Activated CD4-positive, alpha-beta memory T cell treated with anti-CD3 and anti-CD28 coated beads, Interleukin-2, amount 10 ng/mL, durations not matched to agents 7 days and 5 days (primary cell): ENCODE measurements at regions not wholly inside any gene's neighbourhood (a gene's known extent, or its start where the extent isn't known, plus 50 kb on each side); places are given as distances from the start of the nearest gene placed in this dataset.
"Not testable (repeated sequence)": the region's sequence is repeated elsewhere in the genome, so short reads cannot be mapped to it uniquely, and the experiment has no call there.

ENCODE experiments used
- CTCF ChIA-PET: fragments of 350-600 bp; sonication (Branson Sonifier 250); formaldehyde crosslinking; loops from one replicate; lab custom pipeline; 2021; ENCODE audit warnings: antibody characterized with exemption, inconsistent platforms; lab: Charles Lee
- POLR2A ChIA-PET: fragments of 350-600 bp; sonication (Branson Sonifier 250); formaldehyde crosslinking; loops from one replicate; lab custom pipeline; 2021; ENCODE audit warnings: antibody characterized with exemption; lab: Charles Lee
- DNase-seq: peaks from one replicate; pipeline ENCODE4 v3.0.0-alpha.2; 2020
- H3K27ac Mint-ChIP-seq: one replicate; pipeline ENCODE4 v1.8.0; 2021; ENCODE audit warnings: mild to moderate bottlenecking, mixed read lengths
- H3K27me3 Mint-ChIP-seq: one replicate; pipeline ENCODE4 v1.8.0; 2021; ENCODE audit warnings: mixed read lengths
- H3K36me3 Mint-ChIP-seq: one replicate; pipeline ENCODE4 v1.8.0; 2021; ENCODE audit warnings: low read depth, mixed read lengths
- H3K4me1 Mint-ChIP-seq: one replicate; pipeline ENCODE4 v1.8.0; 2021; ENCODE audit warnings: mixed read lengths
- H3K4me3 Mint-ChIP-seq: one replicate; pipeline ENCODE4 v1.8.0; 2021; ENCODE audit warnings: mild to moderate bottlenecking, mixed read lengths
- H3K9me3 Mint-ChIP-seq: one replicate; pipeline ENCODE4 v1.8.0; 2021; ENCODE audit warnings: mixed read lengths

- DNase-seq: no peak
- Mint-ChIP-seq H3K4me3 (no peak overlapping the region), H3K9me3 (no peaks in the 10 kb centered on the region), H3K4me1 (no peaks in the 10 kb centered on the region), H3K27ac (no peak overlapping the region), H3K36me3 (no peaks in the 10 kb centered on the region), H3K27me3 (peaks cover 2% of the 10 kb centered on the region)
- POLR2A ChIA-PET: no interaction called here
- CTCF ChIA-PET: no interaction called here
These were observed 327.2 kb downstream of the LMO7 start for GRCh38 chr13:75963302-75963701.

GRCh38 chr13:75961911-75962310 is 325.8 kb downstream of the LMO7 start:
- Mint-ChIP-seq H3K27me3 (peaks cover 2% of the 10 kb centered on the region), H3K9me3 (no peaks in the 10 kb centered on the region), H3K4me1 (no peaks in the 10 kb centered on the region), H3K36me3 (no peaks in the 10 kb centered on the region), H3K4me3 (no peak overlapping the region), H3K27ac (no peak overlapping the region)
- ChIA-PET CTCF (no interaction called here), POLR2A (no interaction called here)
- DNase-seq: no peak

GRCh38 chr13:75960538-75960994 is 324.4 kb downstream of the LMO7 start:
- H3K4me3 Mint-ChIP-seq: no peak overlapping the region
- no peaks in the 10 kb centered on the region for H3K9me3 Mint-ChIP-seq
- CTCF ChIA-PET: no interaction called here
- no peaks in the 10 kb centered on the region for H3K4me1 Mint-ChIP-seq
- peaks cover 2% of the 10 kb centered on the region for H3K27me3 Mint-ChIP-seq
- DNase-seq: no peak
- no peak overlapping the region for H3K27ac Mint-ChIP-seq
- POLR2A ChIA-PET: no interaction called here
- H3K36me3 Mint-ChIP-seq: no peaks in the 10 kb centered on the region

DNA sequence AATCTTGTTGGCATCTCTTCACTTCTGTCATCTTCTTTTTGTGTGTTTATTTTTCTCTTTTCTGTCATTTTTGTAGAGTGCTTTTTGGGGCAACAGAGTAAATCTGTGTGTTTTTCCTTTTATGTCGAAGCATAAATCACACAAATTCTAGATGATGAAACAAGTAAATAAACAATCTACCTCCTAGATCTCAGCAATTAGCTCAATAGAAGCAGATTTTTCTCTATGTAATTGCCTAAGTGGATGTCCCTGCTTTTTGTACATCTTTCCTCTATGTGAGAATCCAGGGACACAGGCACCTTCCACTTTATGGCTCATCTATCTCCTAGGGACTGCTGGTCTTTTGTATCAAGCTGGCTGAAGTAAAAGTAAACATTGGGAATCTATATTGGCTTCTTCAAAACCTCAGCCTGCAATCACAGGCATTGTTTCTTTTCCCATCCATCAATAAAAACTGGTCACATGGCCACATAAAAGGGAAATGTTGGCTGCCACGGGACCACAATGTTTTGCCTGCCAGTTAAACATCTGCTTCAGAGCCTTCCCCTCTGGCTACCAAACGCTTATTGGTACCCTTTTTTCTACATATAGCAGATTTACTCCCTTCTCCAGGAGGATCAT is 323.8 kb downstream of the LMO7 start:
- Mint-ChIP-seq H3K4me1 (no peaks in the 10 kb centered on the region), H3K36me3 (no peaks in the 10 kb centered on the region), H3K9me3 (no peaks in the 10 kb centered on the region), H3K27ac (no peak overlapping the region), H3K27me3 (peaks cover 2% of the 10 kb centered on the region), H3K4me3 (no peak overlapping the region)
- DNase-seq: no peak
- POLR2A ChIA-PET: no interaction called here
- CTCF ChIA-PET: no interaction called here

DNA sequence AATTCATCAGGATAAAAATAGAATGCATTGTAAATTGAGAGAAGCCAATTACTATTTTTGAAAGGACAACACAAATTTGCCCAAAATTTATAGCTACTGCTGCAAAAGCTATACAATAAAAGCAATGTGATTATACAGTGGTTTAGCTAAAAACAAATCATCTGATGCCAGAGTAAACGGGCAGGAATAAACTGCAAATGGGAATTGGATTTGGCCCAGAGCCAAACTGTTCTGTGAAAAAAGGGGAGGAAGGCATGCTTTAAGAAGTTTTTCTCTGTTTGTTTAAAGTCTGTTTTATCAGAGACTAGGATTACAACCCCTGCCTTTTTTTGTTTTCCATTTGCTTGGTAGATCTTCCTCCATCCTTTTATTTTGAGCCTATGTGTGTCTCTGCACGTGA is 317.5 kb downstream of the LMO7 start:
- H3K36me3 Mint-ChIP-seq, H3K9me3 Mint-ChIP-seq, DNase-seq, H3K27me3 Mint-ChIP-seq, H3K4me1 Mint-ChIP-seq, CTCF ChIA-PET, POLR2A ChIA-PET, H3K27ac Mint-ChIP-seq, H3K4me3 Mint-ChIP-seq: not testable (repeated sequence)

DNA sequence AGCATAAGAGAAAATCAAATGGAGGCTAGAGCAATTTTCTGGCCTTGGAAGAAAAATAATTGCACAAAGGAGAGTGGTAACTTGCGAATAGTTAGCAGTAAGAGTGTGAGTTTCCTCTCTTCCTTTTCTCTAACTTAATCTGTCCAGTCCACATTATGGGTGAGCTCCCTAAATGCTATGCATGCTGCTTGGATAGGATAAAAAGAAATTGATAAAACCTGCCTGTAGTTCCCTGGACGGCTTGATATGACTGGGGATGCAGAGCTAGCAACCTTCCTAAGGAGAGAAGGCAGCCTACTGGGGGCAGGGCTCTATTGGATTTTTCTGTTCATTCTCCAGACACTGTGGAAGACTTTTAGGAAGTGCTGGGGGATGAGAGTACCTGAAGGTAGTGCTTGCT is 311.3 kb downstream of the LMO7 start:
- no peaks in the 10 kb centered on the region for H3K9me3 Mint-ChIP-seq
- no peaks in the 10 kb centered on the region for H3K4me1 Mint-ChIP-seq

GRCh38 chr13:75946536-75947284 is 310.6 kb downstream of the LMO7 start:
- Mint-ChIP-seq H3K4me3 (no peak overlapping the region), H3K4me1 (no peaks in the 10 kb centered on the region), H3K27me3 (peaks cover 2% of the 10 kb centered on the region), H3K36me3 (no peaks in the 10 kb centered on the region), H3K9me3 (no peaks in the 10 kb centered on the region), H3K27ac (no peak overlapping the region)
- ChIA-PET POLR2A (no interaction called here), CTCF (no interaction called here)
- DNase-seq: no peak

More for the DNA sequence above, 311.3 kb downstream of the LMO7 start:
- ChIA-PET CTCF (no interaction called here), POLR2A (no interaction called here)
- Mint-ChIP-seq H3K36me3 (no peaks in the 10 kb centered on the region), H3K27me3 (peaks cover 2% of the 10 kb centered on the region), H3K27ac (no peak overlapping the region), H3K4me3 (no peak overlapping the region)
- DNase-seq: no peak

DNA sequence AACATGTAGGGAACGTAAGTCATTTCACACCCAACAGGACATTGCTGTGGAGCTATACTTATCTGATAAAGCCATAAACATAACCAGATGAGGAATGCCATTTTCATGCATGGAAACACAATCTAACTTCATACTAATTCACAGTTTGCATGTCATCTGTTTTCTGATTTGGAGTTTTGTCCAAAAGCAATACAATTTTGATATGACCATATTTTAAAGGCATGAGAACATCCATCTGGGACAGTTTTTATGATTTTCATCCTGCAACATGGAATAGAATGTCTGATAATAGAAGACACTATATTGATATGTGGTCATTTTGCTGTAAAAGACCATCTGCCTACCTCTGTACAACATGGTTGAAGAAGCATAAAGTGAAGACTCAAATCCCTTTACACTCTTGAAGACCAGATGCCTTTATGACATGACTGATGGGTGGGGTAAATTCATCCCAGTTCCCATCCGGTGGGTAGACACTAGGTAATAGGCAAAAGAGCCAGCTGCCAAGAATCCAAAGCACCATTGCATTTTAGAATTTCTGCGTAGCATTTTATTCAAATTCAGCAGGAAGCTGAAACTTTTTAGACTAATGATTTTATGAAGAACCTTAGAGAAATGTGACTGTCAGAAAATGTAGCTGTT is 309.8 kb downstream of the LMO7 start:
- no peaks in the 10 kb centered on the region for H3K4me1 Mint-ChIP-seq
- CTCF ChIA-PET: no interaction called here

DNA sequence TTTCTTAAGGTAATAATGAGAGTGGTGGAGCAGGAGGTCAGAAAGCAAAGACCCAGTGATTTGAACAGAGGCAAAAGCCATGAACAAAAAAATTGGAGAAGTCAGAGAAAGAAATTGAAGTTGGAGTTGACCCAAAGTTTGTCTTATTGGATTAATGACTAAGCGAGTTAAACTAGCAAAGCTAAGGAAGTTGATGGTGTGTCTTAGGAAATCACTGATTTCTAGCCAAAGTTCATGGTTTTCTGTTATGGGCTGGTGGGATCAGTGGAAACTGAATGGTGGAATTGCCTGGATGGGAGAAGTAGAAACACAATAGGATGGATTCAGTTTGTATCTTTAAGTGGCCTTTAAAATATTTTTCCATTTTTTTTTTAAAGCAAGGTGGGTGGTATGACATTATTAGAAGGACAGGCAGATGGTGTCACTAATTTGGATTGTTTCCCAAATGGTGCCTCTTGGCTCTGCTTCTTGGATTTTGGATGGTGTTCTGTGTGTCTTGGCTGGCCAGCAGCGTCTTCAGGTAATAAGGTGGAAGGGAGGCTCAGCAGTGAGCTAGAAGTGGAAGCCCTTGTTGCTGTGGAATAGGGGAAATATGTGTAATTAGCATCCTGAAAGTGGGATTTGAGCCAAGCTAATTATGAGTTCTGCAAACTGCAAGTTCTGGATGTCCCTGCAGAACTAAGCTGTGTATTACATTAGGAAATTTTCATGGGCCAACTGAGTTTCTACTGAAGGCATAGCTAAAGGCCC is 302.9 kb downstream of the LMO7 start:
- Mint-ChIP-seq H3K36me3 (no peaks in the 10 kb centered on the region), H3K9me3 (no peaks in the 10 kb centered on the region), H3K4me3 (no peak overlapping the region), H3K27me3 (peaks cover 2% of the 10 kb centered on the region), H3K4me1 (no peaks in the 10 kb centered on the region), H3K27ac (no peak overlapping the region)
- no peak for DNase-seq
- POLR2A ChIA-PET: no interaction called here
- CTCF ChIA-PET: no interaction called here

More for the DNA sequence above, 309.8 kb downstream of the LMO7 start:
- Mint-ChIP-seq H3K27me3 (peaks cover 2% of the 10 kb centered on the region), H3K27ac (no peak overlapping the region), H3K4me3 (no peak overlapping the region), H3K36me3 (no peaks in the 10 kb centered on the region), H3K9me3 (no peaks in the 10 kb centered on the region)
- POLR2A ChIA-PET: no interaction called here
- DNase-seq: no peak

GRCh38 chr13:75936791-75937190 is 300.7 kb downstream of the LMO7 start:
- Mint-ChIP-seq H3K9me3 (no peaks in the 10 kb centered on the region), H3K4me3 (no peak overlapping the region), H3K27me3 (peaks cover 3% of the 10 kb centered on the region), H3K27ac (no peak overlapping the region), H3K4me1 (no peaks in the 10 kb centered on the region), H3K36me3 (no peaks in the 10 kb centered on the region)
- no peak for DNase-seq
- ChIA-PET CTCF (no interaction called here), POLR2A (no interaction called here)

DNA sequence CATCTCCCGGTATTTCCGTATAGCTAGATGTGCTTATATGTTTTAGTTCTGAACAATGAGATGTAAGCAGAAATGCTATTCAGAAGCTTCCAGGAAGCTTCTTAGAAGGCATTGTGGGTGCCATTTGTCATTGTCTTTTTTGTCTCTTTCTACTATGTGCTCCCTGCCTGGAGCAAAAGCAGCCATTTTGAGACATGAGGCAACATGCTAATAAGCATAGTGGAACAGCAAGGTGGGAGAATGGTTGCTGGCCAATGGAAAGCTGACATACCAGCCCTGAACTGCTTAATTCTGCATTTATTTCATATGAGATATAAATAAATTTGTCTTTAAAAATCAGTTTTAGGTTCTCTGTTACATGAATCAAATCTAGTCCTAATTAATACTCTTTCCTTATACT is 299.7 kb downstream of the LMO7 start:
- Mint-ChIP-seq H3K27me3 (peaks cover 3% of the 10 kb centered on the region), H3K9me3 (no peaks in the 10 kb centered on the region), H3K4me1 (no peaks in the 10 kb centered on the region), H3K36me3 (no peaks in the 10 kb centered on the region), H3K4me3 (no peak overlapping the region), H3K27ac (no peak overlapping the region)
- POLR2A ChIA-PET: no interaction called here
- no peak for DNase-seq
- CTCF ChIA-PET: interaction anchor here (0.5 kb wide), 1 partner anchor 1446 kb away, joined by 3 read pairs; no protein-coding TSS in a partner anchor

DNA sequence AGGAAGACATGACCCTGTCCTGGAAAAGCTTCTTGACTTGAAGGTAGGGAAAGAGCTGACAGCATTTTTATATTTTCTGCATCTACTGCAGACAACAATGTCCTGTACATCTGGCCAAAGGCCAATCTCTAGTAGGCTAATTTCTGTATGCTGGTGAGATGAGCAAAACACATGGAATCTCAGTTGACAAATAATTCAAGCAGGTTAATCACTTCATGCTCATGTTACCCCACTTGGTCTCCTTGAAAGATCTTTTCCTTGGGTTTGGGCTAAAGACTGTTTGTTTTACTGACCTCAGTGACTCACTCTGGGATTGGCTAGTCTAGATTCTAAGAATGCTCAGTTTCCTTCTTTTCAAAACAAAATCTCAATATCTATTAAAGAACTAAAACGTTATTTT is 298.8 kb downstream of the LMO7 start:
- no peaks in the 10 kb centered on the region for H3K36me3 Mint-ChIP-seq
- no peaks in the 10 kb centered on the region for H3K9me3 Mint-ChIP-seq
- ChIA-PET CTCF (no interaction called here), POLR2A (no interaction called here)
- no peak for DNase-seq
- peaks cover 3% of the 10 kb centered on the region for H3K27me3 Mint-ChIP-seq
- no peak overlapping the region for H3K27ac Mint-ChIP-seq
- no peak overlapping the region for H3K4me3 Mint-ChIP-seq
- no peaks in the 10 kb centered on the region for H3K4me1 Mint-ChIP-seq

GRCh38 chr13:75932636-75933035 is 296.5 kb downstream of the LMO7 start:
- Mint-ChIP-seq H3K27me3 (peaks cover 3% of the 10 kb centered on the region), H3K4me1 (no peaks in the 10 kb centered on the region), H3K36me3 (no peaks in the 10 kb centered on the region), H3K4me3 (no peak overlapping the region), H3K9me3 (no peaks in the 10 kb centered on the region), H3K27ac (no peak overlapping the region)
- ChIA-PET POLR2A (no interaction called here), CTCF (no interaction called here)
- no peak for DNase-seq
